GM19023 (cell line): ENCODE measurements at regions not wholly inside any gene's neighbourhood (a gene's known extent, or its start where the extent isn't known, plus 50 kb on each side); places are given as distances from the start of the nearest gene placed in this dataset.

Experiments
- ATAC-seq: cut with Tn5 transposase; IDR thresholded peaks from one replicate; pipeline ENCODE4 v1.9.1; 2021; ENCODE audit warnings: mild to moderate bottlenecking, moderate library complexity; ENCODE audit not compliant: unreplicated experiment

DNA sequence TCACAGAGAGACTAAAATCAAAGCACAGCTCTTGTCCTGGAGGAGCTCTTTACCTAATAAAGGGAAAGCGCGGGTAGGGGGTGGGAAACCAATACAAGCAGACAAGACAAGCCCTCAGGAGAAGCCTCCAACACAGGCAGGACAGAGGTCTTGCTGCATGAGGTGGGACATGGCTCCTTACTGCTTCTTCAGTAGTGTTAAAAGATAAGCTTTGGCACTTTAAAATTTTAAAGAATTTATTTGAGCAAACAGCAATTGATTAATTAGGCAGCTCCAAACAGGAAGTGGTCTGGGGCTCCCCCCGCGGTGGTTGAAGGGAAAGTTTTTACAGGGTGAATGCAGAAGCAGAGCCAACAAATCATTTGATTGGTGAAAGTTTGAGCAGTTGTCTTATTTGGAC is 50.3 kb upstream of the MACC1 start:
- no peak for ATAC-seq

DNA sequence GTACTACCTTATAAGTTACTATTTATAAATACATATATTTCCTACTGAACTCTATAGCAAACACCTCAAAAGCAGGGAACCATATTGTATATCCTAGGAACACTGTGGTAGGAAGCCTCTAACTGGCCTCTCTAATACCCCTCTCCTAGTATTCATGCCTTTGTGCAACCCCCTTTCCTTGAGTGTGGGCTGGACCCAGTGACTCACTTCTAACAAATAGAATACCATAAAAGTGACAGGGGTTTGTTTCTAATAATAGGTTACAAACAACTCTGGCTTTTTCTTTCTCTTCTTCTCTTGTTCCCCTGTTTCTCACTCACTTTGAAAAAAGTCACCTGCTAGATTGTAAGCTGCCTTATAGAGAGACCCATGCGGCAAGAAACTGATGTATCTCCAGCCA is 51.6 kb upstream of the MACC1 start:
- no peak for ATAC-seq

DNA sequence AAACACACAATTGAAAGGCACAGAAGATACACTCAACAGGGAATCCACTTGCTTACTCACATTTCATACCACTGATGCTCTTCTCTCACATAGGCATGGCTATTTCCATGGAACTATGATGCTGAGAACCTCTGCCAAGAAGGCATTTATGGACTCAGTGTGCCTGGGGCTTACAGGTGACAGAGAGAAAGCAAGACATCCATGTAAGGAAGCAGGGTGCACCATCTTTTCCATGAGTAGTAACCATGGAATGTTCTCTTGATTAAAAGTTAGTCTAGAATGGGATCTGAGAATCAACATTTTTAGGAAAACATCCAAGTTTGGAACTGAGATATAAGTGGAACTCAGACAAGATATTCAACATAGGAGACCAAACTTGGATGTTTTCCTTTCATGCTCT is 52.5 kb upstream of the MACC1 start:
- no peak for ATAC-seq

DNA sequence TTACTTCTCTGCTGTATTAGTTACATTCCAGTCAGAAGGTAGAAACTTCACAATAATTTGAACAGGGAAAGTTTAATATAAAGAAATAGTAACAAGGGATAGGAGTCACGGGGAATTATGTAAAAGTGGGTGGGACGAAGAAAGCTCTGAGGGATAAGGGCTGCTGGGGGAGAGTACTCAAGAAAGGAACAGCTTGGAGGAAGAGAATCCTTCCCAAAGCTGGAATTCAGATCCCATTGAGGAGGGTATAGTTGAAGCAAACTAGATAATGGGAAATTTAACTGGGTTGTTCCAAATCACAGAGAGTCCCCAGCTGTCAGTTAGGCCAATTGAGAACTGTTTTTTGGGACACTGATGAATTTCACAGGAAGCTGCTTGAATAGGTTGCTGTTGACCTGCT is 53.2 kb upstream of the MACC1 start:
- no peak for ATAC-seq

DNA sequence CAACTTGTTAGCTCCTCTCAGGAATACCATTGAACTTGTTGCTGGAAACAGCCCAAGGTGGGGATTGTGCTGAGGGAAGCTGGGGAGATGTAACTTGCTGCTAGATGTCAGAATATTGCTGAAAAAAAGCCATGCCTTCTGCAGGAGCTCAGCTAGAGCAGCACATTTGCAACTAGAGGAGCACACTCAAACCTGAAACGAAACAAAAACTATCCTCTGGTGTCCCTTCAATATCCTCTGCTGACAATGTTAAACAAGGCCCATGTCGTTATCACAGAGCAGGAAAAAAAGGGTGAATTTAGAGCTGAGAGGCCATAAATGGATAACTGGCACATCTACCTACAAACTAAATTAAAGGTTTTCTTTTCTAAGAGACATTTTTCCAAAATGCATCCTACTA is 53.7 kb upstream of the MACC1 start:
- peak; percentile 86 for ATAC-seq

DNA sequence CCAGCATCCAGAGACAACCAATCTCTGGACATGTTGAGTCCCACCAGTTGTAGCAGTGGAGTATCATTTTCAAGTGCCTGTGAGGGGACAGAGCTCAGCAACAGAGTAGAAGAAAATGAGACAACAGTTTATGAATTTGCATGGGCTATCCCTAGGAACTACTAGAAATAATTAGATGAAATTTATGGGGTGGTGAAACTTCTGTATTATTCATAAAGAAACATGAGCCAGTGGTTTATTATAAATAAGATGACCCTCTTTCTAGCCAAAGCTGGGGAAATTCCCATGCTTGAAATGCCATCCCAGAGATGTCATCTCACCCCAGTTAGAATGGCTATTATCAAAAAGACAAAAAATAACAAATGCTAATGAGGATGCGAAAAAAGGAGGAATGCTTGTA is 55.1 kb upstream of the ITGB8 start:
- ATAC-seq, result no peak

DNA sequence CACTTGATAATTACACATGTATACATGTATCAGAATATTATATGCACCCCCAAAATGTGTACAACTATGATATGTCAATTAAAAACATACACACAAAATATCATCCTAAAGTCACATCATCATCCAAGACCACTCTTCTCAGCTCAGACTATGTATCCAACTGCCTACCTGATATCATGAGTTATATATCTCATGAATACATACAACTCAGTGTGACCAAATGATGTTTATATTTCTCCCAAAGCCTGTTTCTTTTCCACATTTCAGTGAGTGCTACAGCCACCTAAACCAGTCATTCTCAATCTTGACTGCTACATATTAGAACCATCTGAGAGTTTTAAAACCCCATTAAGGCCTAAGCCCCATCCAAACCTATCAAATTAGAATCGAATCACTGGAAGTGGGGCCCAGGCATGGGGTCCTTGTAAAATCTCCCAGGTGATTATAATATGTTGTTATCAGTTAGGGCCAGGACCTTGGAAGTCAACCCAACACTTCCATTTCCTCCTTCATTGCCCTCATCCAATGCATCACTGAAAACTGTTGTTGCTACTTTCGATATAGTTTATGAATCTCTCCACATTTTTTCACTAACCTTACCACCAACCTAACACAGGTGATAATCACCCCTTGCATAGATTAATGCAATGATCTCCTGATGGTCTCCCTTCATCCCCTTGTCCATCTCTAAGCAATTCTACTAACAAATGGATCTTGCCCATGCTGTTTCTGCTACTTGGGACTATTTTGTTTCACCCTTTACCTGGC is 53.8 kb upstream of the ITGB8 start:
- ATAC-seq, result no peak

DNA sequence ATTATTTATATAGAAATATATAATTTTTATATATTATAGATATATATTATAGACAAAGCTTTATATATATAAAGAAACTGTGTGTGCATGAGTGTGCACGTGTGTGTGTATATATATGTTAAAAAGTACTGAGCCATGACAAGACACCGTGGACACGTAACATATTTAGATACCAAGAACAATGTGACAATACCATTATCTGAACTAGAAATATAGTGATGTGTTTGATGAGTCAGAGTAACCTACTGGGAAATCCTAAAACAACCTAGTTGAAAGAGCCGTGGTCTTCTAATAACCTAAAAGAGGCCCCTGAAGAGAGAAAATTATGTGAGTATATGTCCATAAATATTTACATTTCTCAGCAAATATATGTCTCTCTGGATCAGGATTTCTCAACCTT is 50.7 kb upstream of the ITGB8 start:
- ATAC-seq, result no peak

DNA sequence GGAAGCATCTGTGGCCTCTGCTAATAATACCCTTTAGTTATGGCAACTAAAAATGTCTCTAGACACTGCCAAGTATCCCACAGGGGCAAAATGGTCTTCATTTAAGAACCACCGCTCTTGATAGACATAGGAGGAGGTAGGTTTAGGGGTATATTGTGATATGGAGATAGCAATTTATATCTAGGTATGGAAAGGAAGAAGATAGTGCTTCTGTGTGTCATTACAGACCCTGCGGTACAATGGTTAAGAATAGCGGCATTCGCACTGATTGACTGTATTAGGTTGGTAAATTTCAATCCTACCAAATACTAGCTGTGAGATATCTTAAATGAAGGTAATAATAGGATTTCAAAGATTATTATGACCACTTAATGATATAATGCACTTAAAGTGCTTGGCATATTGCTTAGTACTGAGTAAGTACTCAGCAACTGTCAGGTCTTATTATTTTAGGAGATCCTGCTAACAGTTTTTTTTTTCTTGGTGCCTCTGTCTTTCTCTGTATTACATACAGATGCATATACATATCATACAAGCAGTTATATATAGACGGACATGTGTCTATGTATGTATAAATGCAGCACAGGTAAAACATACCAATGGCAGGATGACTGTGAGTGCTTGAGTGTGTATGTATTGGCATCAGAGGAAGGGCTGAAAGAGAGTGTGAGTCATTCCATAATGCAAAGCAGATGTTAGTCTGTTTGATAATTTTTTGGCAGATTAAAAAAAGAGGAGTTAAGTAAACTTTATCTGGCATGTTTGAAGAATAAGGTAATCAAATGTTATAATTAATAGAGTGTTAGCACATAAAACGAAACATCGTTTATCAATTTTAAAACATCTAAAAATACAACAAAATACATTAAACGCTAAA is 50.0 kb upstream of the ITGB8 start:
- ATAC-seq, result no peak
